Activated T-cell treated with anti-CD3 and anti-CD28 coated beads, Interleukin-2, amount 50 U/mL, for 72 hours (primary cell): ENCODE measurements at regions not wholly inside any gene's neighbourhood (a gene's known extent, or its start where the extent isn't known, plus 50 kb on each side); places are given as distances from the start of the nearest gene placed in this dataset.

Source experiments
- ATAC-seq, 2 donors: fragments of 150-1000 bp; cut with Tn5 transposase; replicated peaks in 1 of 2; 2 replicates each; pipeline ENCODE4 v1.10.0; 2021; ENCODE audit warnings: moderate library complexity in 2 of 2, mild to moderate bottlenecking in 1 of 2
- DNase-seq, 2 donors: peaks; one replicate each; pipeline ENCODE4 v3.0.0; 2021 to 2022; ENCODE audit warnings: mixed read lengths in 1 of 2
- H3K27ac Mint-ChIP-seq: one replicate; pipeline ENCODE4 v1.8.0; 2022; ENCODE audit warnings: mild to moderate bottlenecking, moderate library complexity, mixed read lengths
- H3K27me3 Mint-ChIP-seq: one replicate; pipeline ENCODE4 v1.8.0; 2022; ENCODE audit warnings: low read depth, mixed read lengths
- H3K36me3 Mint-ChIP-seq, 2 donors: one replicate each; pipeline ENCODE4 v1.8.0; 2022; ENCODE audit warnings: mixed read lengths in 2 of 2, mild to moderate bottlenecking in 1 of 2; ENCODE audit not compliant: insufficient read depth in 2 of 2
- H3K4me1 Mint-ChIP-seq: one replicate; pipeline ENCODE4 v1.8.0; 2022; ENCODE audit warnings: low read depth, mixed read lengths
- H3K4me3 Mint-ChIP-seq, 2 donors: one replicate each; pipeline ENCODE4 v1.8.0; 2022; ENCODE audit warnings: mild to moderate bottlenecking in 2 of 2, mixed read lengths in 2 of 2, moderate library complexity in 2 of 2
- H3K9me3 Mint-ChIP-seq, 2 donors: one replicate each; pipeline ENCODE4 v1.8.0; 2022; ENCODE audit warnings: mixed read lengths in 2 of 2

DNA sequence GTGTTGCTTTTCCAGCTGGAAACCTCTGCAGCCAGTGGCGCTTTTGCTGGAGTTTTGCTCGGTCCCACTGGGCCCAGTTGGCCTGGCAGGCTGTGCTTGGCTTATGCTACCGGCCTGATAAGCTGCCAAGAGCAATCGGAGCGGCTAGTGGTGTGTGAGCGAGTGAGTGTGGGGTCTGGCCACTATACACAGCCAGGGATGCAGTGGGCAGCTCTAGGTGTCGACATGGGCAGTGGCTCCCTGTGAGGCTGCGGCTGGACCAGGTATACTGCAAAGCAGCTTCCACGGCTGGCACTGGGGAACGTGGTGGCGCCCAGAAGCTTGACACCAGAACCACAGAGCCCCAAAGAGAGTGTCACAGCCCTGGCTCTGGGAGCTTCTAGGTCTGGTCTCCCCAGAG lies 996.5 kb downstream of the GRIK2 start:
- Mint-ChIP-seq H3K27ac (no peak overlapping the region), H3K36me3 (peaks cover 0 to 3% of the 10 kb centered on the region in 2 donors), H3K9me3 (peaks cover 1 to 6% of the 10 kb centered on the region in 2 donors), H3K4me1 (no peaks in the 10 kb centered on the region), H3K27me3 (no peaks in the 10 kb centered on the region), H3K4me3 (no peak overlapping the region)
- ATAC-seq = no peak
- DNase-seq = no peak

DNA sequence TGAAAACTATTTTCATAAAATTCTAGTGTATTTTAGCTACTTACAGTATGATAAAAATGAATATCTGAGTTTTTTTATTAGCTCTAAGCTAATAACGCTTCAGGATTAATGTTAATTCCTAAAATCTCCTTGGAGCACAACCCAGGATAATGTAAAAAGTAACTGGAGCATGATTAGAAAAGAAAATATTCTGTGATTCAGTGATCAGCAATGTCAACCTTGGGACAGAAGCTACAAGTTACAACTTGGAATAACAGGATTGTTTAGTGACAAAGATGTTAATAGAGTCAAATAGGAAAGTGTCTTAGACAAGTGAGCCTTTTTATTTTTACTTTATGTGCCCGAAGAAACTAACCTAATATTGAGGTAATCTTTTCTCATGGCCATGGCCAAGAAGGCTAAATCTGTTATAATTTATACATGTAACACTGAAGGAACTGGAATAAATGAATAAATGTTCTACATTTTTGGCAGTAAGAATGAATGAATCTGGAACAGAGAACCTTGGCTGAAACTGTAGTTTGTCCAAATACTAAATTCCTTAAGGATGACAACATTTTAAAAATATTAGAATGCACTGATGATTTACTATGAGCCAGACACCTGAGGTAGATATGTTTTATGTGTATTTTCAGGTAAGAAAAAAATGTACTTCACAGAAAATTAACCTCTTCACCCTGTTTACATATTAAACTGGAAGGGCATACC lies 994.0 kb downstream of the GRIK2 start:
- H3K36me3 Mint-ChIP-seq = no peaks in the 10 kb centered on the region
- ATAC-seq (no peak), DNase-seq (no peak)
- H3K27me3 Mint-ChIP-seq = no peaks in the 10 kb centered on the region
- no peak overlapping the region for H3K27ac Mint-ChIP-seq
- H3K4me1 Mint-ChIP-seq = no peaks in the 10 kb centered on the region
- peaks cover 0 to 4% of the 10 kb centered on the region in 2 donors for H3K9me3 Mint-ChIP-seq
- H3K4me3 Mint-ChIP-seq = no peak overlapping the region

GRCh38 chr6:102381203-102381602 lies 987.7 kb downstream of the GRIK2 start:
- H3K4me1 Mint-ChIP-seq = no peaks in the 10 kb centered on the region
- no peak for ATAC-seq
- H3K27me3 Mint-ChIP-seq = no peaks in the 10 kb centered on the region
- DNase-seq = no peak
- no peaks in the 10 kb centered on the region for H3K36me3 Mint-ChIP-seq
- H3K27ac Mint-ChIP-seq = no peak overlapping the region
- peaks cover 2% of the 10 kb centered on the region in 2 donors for H3K9me3 Mint-ChIP-seq
- H3K4me3 Mint-ChIP-seq = no peak overlapping the region

DNA sequence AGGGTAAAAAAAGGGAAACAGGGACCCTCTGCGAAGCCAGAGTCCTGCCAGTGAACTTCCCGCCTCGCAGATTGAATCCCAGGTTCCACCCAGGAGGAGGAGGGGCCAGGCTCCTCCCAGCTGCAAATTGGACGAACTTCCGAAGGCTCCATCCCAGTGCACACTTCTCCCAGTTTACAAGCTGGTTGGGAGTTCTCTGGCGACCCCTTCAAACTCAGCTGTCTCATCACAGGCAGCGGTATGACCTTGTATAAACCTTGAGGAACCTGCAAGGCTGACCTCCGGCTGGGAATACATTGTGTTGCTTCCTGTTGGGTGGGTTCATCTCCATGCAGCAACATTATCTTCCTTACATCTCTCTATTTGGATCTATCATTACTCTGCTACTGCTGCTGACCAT lies 962.7 kb downstream of the GRIK2 start:
- Mint-ChIP-seq H3K4me1 (no peaks in the 10 kb centered on the region), H3K27me3 (no peaks in the 10 kb centered on the region), H3K9me3 (peaks cover 3 to 6% of the 10 kb centered on the region in 2 donors), H3K4me3 (no peak overlapping the region), H3K27ac (no peak overlapping the region), H3K36me3 (no peaks in the 10 kb centered on the region)
- DNase-seq (no peak), ATAC-seq (no peak)

GRCh38 chr6:102355578-102355977 lies 962.1 kb downstream of the GRIK2 start:
- Mint-ChIP-seq H3K36me3 (no peaks in the 10 kb centered on the region), H3K4me1 (no peaks in the 10 kb centered on the region), H3K27me3 (no peaks in the 10 kb centered on the region), H3K9me3 (peaks cover 3 to 5% of the 10 kb centered on the region in 2 donors), H3K4me3 (no peak overlapping the region), H3K27ac (no peak overlapping the region)
- no peak for DNase-seq
- no peak for ATAC-seq

- Mint-ChIP-seq H3K27ac (no peak overlapping the region), H3K4me3 (no peak overlapping the region), H3K4me1 (no peaks in the 10 kb centered on the region), H3K27me3 (no peaks in the 10 kb centered on the region), H3K36me3 (no peaks in the 10 kb centered on the region), H3K9me3 (peaks cover 6 to 8% of the 10 kb centered on the region in 2 donors)
- ATAC-seq (no peak), DNase-seq (no peak)
Observed at GRCh38 chr6:102352552-102352951, 959.0 kb downstream of the GRIK2 start.

- ATAC-seq = no peak
- no peaks in the 10 kb centered on the region for H3K27me3 Mint-ChIP-seq
- H3K4me1 Mint-ChIP-seq = no peaks in the 10 kb centered on the region
- H3K27ac Mint-ChIP-seq = no peak overlapping the region
- DNase-seq = no peak
- H3K36me3 Mint-ChIP-seq = no peaks in the 10 kb centered on the region
- no peak overlapping the region for H3K4me3 Mint-ChIP-seq
- H3K9me3 Mint-ChIP-seq = peaks cover 5% of the 10 kb centered on the region in 2 donors
Observed at GRCh38 chr6:102344769-102345168, 951.3 kb downstream of the GRIK2 start.

DNA sequence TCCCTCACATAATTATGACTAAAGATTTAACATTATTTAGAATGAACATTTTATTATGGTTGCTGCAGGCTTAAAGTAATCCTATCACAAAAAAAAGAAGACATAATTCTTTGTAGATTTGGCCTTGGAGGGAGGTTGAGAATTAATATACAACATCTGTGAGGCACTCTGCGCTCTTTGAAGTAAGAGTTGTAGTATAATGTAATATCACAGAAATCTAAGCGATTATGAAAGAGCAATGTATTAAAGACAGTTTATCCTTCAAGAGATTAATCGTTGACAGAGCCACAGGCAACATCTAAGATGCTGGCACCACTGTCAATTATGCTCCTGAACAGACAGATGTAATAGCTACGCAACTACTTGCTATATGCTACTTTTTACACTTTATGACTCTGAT lies 946.8 kb downstream of the GRIK2 start:
- Mint-ChIP-seq H3K27me3 (no peaks in the 10 kb centered on the region), H3K4me1 (no peaks in the 10 kb centered on the region), H3K27ac (no peak overlapping the region), H3K9me3 (peaks cover 0 to 2% of the 10 kb centered on the region in 2 donors), H3K4me3 (no peak overlapping the region), H3K36me3 (no peaks in the 10 kb centered on the region)
- DNase-seq (no peak), ATAC-seq (no peak)

DNA sequence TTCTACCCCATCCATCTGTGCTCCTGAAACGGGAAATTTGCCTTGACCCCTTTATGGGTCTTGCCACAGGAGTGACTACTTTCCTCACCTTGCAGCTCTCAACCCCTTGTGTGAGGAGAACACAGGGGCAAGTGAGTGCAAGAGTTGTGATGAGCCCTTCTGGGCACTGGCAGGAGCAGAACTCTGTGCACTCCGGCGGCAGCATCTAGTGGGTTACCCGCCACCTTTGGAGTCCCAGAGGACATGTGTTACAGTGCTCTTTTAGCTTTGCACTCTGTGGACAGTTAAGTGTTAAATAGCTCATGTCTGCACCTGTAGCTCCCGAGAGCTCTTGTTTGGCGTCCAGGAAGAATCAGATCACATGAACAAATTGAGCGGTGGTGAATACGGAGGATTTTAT lies 940.2 kb downstream of the GRIK2 start:
- DNase-seq (no peak), ATAC-seq (no peak)
- Mint-ChIP-seq H3K27me3 (no peaks in the 10 kb centered on the region), H3K4me3 (no peak overlapping the region), H3K4me1 (no peaks in the 10 kb centered on the region), H3K36me3 (peaks cover 0 to 1% of the 10 kb centered on the region in 2 donors), H3K9me3 (peaks cover 1 to 6% of the 10 kb centered on the region in 2 donors), H3K27ac (no peak overlapping the region)

DNA sequence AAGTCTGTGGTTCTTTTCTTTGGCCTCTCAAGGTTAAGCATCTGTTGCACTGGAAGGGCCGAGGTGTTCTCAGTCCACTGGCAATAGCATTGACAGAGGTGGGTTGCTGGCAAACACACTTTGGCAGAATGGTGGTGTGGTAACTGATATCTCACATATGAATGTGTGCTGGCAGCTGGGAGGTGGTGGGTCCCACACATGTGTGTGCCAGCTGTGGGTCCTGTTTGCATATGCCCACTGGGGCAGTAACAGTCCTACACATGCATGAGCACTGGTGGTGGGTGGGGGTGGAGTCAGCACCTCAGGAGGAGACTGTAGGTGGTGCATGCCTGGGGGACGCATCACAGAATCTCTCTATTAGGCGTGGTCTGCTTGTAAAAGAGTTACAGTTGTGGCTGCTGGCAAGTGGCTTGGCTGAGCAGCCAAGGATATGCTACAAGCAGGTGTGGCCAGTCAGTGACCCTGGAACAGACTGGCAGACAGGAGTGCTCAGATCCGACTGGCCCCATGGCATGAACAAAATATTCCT lies 934.3 kb downstream of the GRIK2 start:
- H3K9me3 Mint-ChIP-seq = peaks cover 1 to 5% of the 10 kb centered on the region in 2 donors
- H3K27ac Mint-ChIP-seq = no peak overlapping the region

DNA sequence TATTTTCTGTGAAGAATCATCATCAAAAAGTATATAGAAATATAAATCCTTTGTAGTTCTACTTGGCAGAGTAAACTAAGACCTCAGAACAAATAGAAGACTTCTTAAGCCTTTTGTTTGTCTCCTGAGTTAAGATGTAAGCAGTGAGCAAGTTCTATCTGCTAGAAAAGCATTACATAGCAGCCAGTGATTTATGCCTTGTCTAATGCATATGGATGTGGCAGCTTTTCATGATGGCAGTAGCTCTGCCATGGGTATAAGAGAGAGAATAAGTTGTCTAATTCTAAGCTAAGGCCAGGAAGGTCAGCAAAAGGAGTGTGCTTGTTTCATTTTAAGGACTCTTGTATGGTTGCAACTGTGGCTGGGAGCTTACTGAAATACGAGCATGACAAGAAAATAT lies 920.2 kb downstream of the GRIK2 start:
- H3K9me3 Mint-ChIP-seq = peaks cover 3 to 6% of the 10 kb centered on the region in 2 donors
- H3K27ac Mint-ChIP-seq = no peak overlapping the region
- no peak for ATAC-seq
- H3K27me3 Mint-ChIP-seq = no peaks in the 10 kb centered on the region
- H3K4me1 Mint-ChIP-seq = no peaks in the 10 kb centered on the region
- H3K4me3 Mint-ChIP-seq = no peak overlapping the region
- DNase-seq = no peak
- peaks cover 0 to 1% of the 10 kb centered on the region in 2 donors for H3K36me3 Mint-ChIP-seq

More for the DNA sequence above, 934.3 kb downstream of the GRIK2 start:
- Mint-ChIP-seq H3K4me3 (no peak overlapping the region), H3K27me3 (no peaks in the 10 kb centered on the region), H3K36me3 (peaks cover 0 to 1% of the 10 kb centered on the region in 2 donors), H3K4me1 (no peaks in the 10 kb centered on the region)
- DNase-seq = no peak
- ATAC-seq = no peak

- H3K4me3 Mint-ChIP-seq = no peak overlapping the region
- no peaks in the 10 kb centered on the region for H3K4me1 Mint-ChIP-seq
- H3K36me3 Mint-ChIP-seq = peaks cover 0 to 1% of the 10 kb centered on the region in 2 donors
- H3K9me3 Mint-ChIP-seq = peaks cover 7 to 14% of the 10 kb centered on the region in 2 donors
- ATAC-seq (no peak), DNase-seq (no peak)
- H3K27me3 Mint-ChIP-seq = no peaks in the 10 kb centered on the region
- no peak overlapping the region for H3K27ac Mint-ChIP-seq
Observed at GRCh38 chr6:102309700-102310099, 916.2 kb downstream of the GRIK2 start.

- DNase-seq (no peak), ATAC-seq (no peak)
- Mint-ChIP-seq H3K27ac (no peak overlapping the region), H3K4me1 (no peaks in the 10 kb centered on the region), H3K4me3 (no peak overlapping the region), H3K9me3 (peaks cover 13 to 25% of the 10 kb centered on the region in 2 donors), H3K36me3 (peaks cover 1 to 3% of the 10 kb centered on the region in 2 donors), H3K27me3 (no peaks in the 10 kb centered on the region)
Observed at GRCh38 chr6:102300350-102300749, 906.8 kb downstream of the GRIK2 start.

DNA sequence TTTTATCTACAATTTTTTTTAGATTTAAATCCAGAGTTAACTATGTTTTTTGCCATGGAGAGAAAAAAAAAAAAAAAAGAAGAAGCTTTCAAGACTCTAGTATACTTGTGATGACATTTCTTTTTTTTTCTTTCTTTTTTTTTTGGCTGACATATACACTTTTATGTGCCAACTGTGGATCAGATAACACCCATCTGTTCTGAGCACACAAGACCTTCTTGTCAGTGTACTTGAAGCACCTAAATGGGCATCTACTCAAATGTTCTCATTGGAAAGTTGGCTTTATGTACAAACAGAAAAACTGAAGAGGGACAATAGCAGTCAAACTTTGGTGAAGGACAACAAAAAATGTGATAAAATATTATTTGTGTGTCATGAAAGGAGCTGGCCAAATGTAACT lies 904.5 kb downstream of the GRIK2 start:
- ATAC-seq (no peak), DNase-seq (no peak)
- Mint-ChIP-seq H3K27me3 (no peaks in the 10 kb centered on the region), H3K9me3 (peaks cover 23 to 28% of the 10 kb centered on the region in 2 donors), H3K36me3 (peaks cover 2 to 3% of the 10 kb centered on the region in 2 donors), H3K27ac (no peak overlapping the region), H3K4me3 (no peak overlapping the region), H3K4me1 (no peaks in the 10 kb centered on the region)
